Stomach smooth muscle (tissue), 2 donors: ENCODE measurements at regions not wholly inside any gene's neighbourhood (a gene's known extent, or its start where the extent isn't known, plus 50 kb on each side); places are given as distances from the start of the nearest gene placed in this dataset.

Experiments used
- H3K27ac ChIP-seq: one replicate; pipeline ENCODE4 v1.7.0; 2013; ENCODE audit warnings: mild to moderate bottlenecking, low read length, inconsistent platforms
- H3K27me3 ChIP-seq, 2 donors: one replicate each; pipeline ENCODE4 v1.7.0; 2013; ENCODE audit warnings: low read length in 2 of 2; ENCODE audit not compliant: insufficient read depth in 2 of 2, control insufficient read depth in 1 of 2
- H3K36me3 ChIP-seq, 2 donors: one replicate each; pipeline ENCODE4 v1.7.0; 2013; ENCODE audit warnings: low read length in 2 of 2; ENCODE audit not compliant: control insufficient read depth in 2 of 2, insufficient read depth in 2 of 2
- H3K4me1 ChIP-seq: one replicate; pipeline ENCODE4 v1.7.0; 2013; ENCODE audit warnings: low read length; ENCODE audit not compliant: control insufficient read depth, insufficient read depth
- H3K4me3 ChIP-seq, 2 donors: one replicate each; pipeline ENCODE4 v1.7.0; 2013; ENCODE audit warnings: low read length in 2 of 2
- H3K9ac ChIP-seq, 2 donors: one replicate each; pipeline ENCODE4 v1.7.0; 2013; ENCODE audit warnings: low read length in 2 of 2, mild to moderate bottlenecking in 1 of 2
- H3K9me3 ChIP-seq, 2 donors: one replicate each; pipeline ENCODE4 v1.7.0; 2013; ENCODE audit warnings: low read length in 2 of 2; ENCODE audit not compliant: control insufficient read depth in 2 of 2
- donor health status: healthy.
- donor health status: Pancreatic carcinoma.

- H3K36me3 ChIP-seq = no peaks in the 10 kb centered on the region
- no peaks in the 10 kb centered on the region for H3K27me3 ChIP-seq
- H3K27ac ChIP-seq = no peak overlapping the region
- H3K9me3 ChIP-seq = no peaks in the 10 kb centered on the region
- H3K9ac ChIP-seq = no peak overlapping the region
- H3K4me1 ChIP-seq = no peaks in the 10 kb centered on the region
- H3K4me3 ChIP-seq = no peak overlapping the region
These were observed 136.2 kb upstream of the KCNH7 start for GRCh38 chr2:162974771-162975170.

- H3K27ac ChIP-seq = no peak overlapping the region
These were observed 133.8 kb upstream of the KCNH7 start for GRCh38 chr2:162972383-162972782.

GRCh38 chr2:162968306-162968705 lies 129.7 kb upstream of the KCNH7 start:
- no peak overlapping the region for H3K27ac ChIP-seq
- H3K4me1 ChIP-seq = no peaks in the 10 kb centered on the region

More at GRCh38 chr2:162972383-162972782, 133.8 kb upstream of the KCNH7 start:
- no peak overlapping the region for H3K9ac ChIP-seq
- H3K36me3 ChIP-seq = no peaks in the 10 kb centered on the region
- H3K4me1 ChIP-seq = no peaks in the 10 kb centered on the region
- no peaks in the 10 kb centered on the region for H3K9me3 ChIP-seq
- H3K27me3 ChIP-seq = no peaks in the 10 kb centered on the region
- H3K4me3 ChIP-seq = no peak overlapping the region

GRCh38 chr2:162967811-162968210 lies 129.2 kb upstream of the KCNH7 start:
- Histone ChIP-seq H3K27me3 (no peaks in the 10 kb centered on the region), H3K9ac (no peak overlapping the region), H3K4me3 (no peak overlapping the region), H3K9me3 (no peaks in the 10 kb centered on the region), H3K4me1 (no peaks in the 10 kb centered on the region), H3K36me3 (no peaks in the 10 kb centered on the region), H3K27ac (no peak overlapping the region)

More at GRCh38 chr2:162968306-162968705, 129.7 kb upstream of the KCNH7 start:
- Histone ChIP-seq H3K27me3 (no peaks in the 10 kb centered on the region), H3K36me3 (no peaks in the 10 kb centered on the region), H3K4me3 (no peak overlapping the region), H3K9ac (no peak overlapping the region), H3K9me3 (no peaks in the 10 kb centered on the region)

GRCh38 chr2:162967147-162967546 lies 128.6 kb upstream of the KCNH7 start:
- H3K9me3 ChIP-seq = no peaks in the 10 kb centered on the region
- no peak overlapping the region for H3K4me3 ChIP-seq
- H3K4me1 ChIP-seq = no peaks in the 10 kb centered on the region
- H3K9ac ChIP-seq = no peak overlapping the region
- no peaks in the 10 kb centered on the region for H3K36me3 ChIP-seq
- no peaks in the 10 kb centered on the region for H3K27me3 ChIP-seq
- no peak overlapping the region for H3K27ac ChIP-seq

- no peak overlapping the region for H3K27ac ChIP-seq
- no peaks in the 10 kb centered on the region for H3K4me1 ChIP-seq
- no peaks in the 10 kb centered on the region for H3K27me3 ChIP-seq
- H3K9me3 ChIP-seq = no peaks in the 10 kb centered on the region
- no peaks in the 10 kb centered on the region for H3K36me3 ChIP-seq
- no peak overlapping the region for H3K9ac ChIP-seq
- H3K4me3 ChIP-seq = no peak overlapping the region
These were observed 126.6 kb upstream of the KCNH7 start for GRCh38 chr2:162965191-162965590.

- Histone ChIP-seq H3K9ac (no peak overlapping the region), H3K4me1 (no peaks in the 10 kb centered on the region), H3K27ac (no peak overlapping the region), H3K4me3 (no peak overlapping the region), H3K27me3 (no peaks in the 10 kb centered on the region), H3K36me3 (no peaks in the 10 kb centered on the region), H3K9me3 (no peaks in the 10 kb centered on the region)
These were observed 125.9 kb upstream of the KCNH7 start for GRCh38 chr2:162964513-162964912.

- no peaks in the 10 kb centered on the region for H3K4me1 ChIP-seq
- no peaks in the 10 kb centered on the region for H3K27me3 ChIP-seq
- H3K4me3 ChIP-seq = no peak overlapping the region
- no peak overlapping the region for H3K9ac ChIP-seq
- H3K27ac ChIP-seq = no peak overlapping the region
- H3K9me3 ChIP-seq = no peaks in the 10 kb centered on the region
- H3K36me3 ChIP-seq = no peaks in the 10 kb centered on the region
These were observed 124.6 kb upstream of the KCNH7 start for GRCh38 chr2:162963156-162963555.

GRCh38 chr2:162945785-162946184 lies 107.2 kb upstream of the KCNH7 start:
- Histone ChIP-seq H3K27me3 (no peaks in the 10 kb centered on the region), H3K27ac (no peak overlapping the region), H3K4me1 (no peaks in the 10 kb centered on the region), H3K9ac (no peak overlapping the region), H3K9me3 (peaks cover 3 to 5% of the 10 kb centered on the region in 2 donors), H3K4me3 (no peak overlapping the region), H3K36me3 (no peaks in the 10 kb centered on the region)

GRCh38 chr2:162938387-162938786 lies 99.8 kb upstream of the KCNH7 start:
- H3K27ac ChIP-seq = no peak overlapping the region
- no peaks in the 10 kb centered on the region for H3K27me3 ChIP-seq
- H3K9me3 ChIP-seq = no peaks in the 10 kb centered on the region
- no peaks in the 10 kb centered on the region for H3K36me3 ChIP-seq
- no peak overlapping the region for H3K4me3 ChIP-seq
- no peak overlapping the region for H3K9ac ChIP-seq
- no peaks in the 10 kb centered on the region for H3K4me1 ChIP-seq

GRCh38 chr2:162934191-162934590 lies 95.6 kb upstream of the KCNH7 start:
- no peak overlapping the region for H3K27ac ChIP-seq
- no peaks in the 10 kb centered on the region for H3K27me3 ChIP-seq

More at GRCh38 chr2:162934191-162934590, 95.6 kb upstream of the KCNH7 start:
- Histone ChIP-seq H3K4me1 (no peaks in the 10 kb centered on the region), H3K36me3 (no peaks in the 10 kb centered on the region), H3K9ac (no peak overlapping the region), H3K9me3 (no peaks in the 10 kb centered on the region), H3K4me3 (no peak overlapping the region)
